MM.1S (cell line): ENCODE measurements at regions not wholly inside any gene's neighbourhood (a gene's known extent, or its start where the extent isn't known, plus 50 kb on each side); places are given as distances from the start of the nearest gene placed in this dataset.
"Not testable (repeated sequence)": the region's sequence is repeated elsewhere in the genome, so short reads cannot be mapped to it uniquely, and the experiment has no call there.

Experiments
- EZH2phosphoT487 ChIP-seq: fragments of 300-600 bp; sonication (generic); IDR thresholded peaks from 2 replicates; pipeline ENCODE4 v1.6.1; 2018; ENCODE audit warnings: antibody characterized with exemption, low read length
- TF ChIP-seq, protein P1 (sequence below): fragments of 300-600 bp; sonication (generic); IDR thresholded peaks from 2 replicates; pipeline ENCODE4 v1.5.1; 2016; ENCODE audit warnings: antibody characterized with exemption, low read length, mixed read lengths

DNA sequence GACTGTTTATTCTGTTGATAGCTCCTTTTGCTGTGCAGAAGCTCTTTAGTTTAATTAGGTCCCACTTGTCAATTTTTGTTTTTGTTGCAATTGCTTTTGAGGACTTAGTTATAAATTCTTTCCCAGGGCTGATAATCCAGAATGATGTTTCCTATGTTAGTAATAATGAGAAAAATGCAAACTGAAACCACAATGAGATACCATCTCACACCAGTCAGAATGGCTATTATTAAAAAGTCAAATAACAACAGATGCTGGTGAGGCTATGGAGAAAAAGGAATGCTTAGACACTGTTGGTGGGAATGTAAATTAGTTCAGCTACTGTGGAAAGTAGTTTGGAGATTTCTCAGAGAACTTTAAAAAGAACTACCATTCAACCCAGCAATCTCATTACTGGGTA, 793.0 kb downstream of the EPHA4 start:
- TF ChIP-seq, protein P1, sequence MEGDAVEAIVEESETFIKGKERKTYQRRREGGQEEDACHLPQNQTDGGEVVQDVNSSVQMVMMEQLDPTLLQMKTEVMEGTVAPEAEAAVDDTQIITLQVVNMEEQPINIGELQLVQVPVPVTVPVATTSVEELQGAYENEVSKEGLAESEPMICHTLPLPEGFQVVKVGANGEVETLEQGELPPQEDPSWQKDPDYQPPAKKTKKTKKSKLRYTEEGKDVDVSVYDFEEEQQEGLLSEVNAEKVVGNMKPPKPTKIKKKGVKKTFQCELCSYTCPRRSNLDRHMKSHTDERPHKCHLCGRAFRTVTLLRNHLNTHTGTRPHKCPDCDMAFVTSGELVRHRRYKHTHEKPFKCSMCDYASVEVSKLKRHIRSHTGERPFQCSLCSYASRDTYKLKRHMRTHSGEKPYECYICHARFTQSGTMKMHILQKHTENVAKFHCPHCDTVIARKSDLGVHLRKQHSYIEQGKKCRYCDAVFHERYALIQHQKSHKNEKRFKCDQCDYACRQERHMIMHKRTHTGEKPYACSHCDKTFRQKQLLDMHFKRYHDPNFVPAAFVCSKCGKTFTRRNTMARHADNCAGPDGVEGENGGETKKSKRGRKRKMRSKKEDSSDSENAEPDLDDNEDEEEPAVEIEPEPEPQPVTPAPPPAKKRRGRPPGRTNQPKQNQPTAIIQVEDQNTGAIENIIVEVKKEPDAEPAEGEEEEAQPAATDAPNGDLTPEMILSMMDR: not testable (repeated sequence)
- not testable (repeated sequence) for TF ChIP-seq EZH2phosphoT487
